Fibroblast of the conjunctiva (primary cell): ENCODE measurements at regions not wholly inside any gene's neighbourhood (a gene's known extent, or its start where the extent isn't known, plus 50 kb on each side); places are given as distances from the start of the nearest gene placed in this dataset.

Source experiments
- DNase-seq: peaks from one replicate; pipeline ENCODE4 v3.0.0-alpha.2; 2010; ENCODE audit warnings: low read depth

- no peak for DNase-seq
These were observed 763.4 kb upstream of the ARGLU1 start for GRCh38 chr13:107331359-107331758.

GRCh38 chr13:107330484-107330883 is 762.5 kb upstream of the ARGLU1 start:
- DNase-seq, result no peak

- no peak for DNase-seq
These were observed 762.1 kb upstream of the ARGLU1 start for GRCh38 chr13:107329991-107330390.

- DNase-seq, result no peak
These were observed 756.7 kb upstream of the ARGLU1 start for GRCh38 chr13:107324416-107325204.

- no peak for DNase-seq
These were observed 754.3 kb upstream of the ARGLU1 start for GRCh38 chr13:107322228-107322627.

GRCh38 chr13:107305178-107305577 is 737.2 kb upstream of the ARGLU1 start:
- no peak for DNase-seq

GRCh38 chr13:107301724-107302374 is 733.9 kb upstream of the ARGLU1 start:
- DNase-seq, result no peak

GRCh38 chr13:107299717-107300116 is 731.8 kb upstream of the ARGLU1 start:
- DNase-seq, result no peak

- DNase-seq, result no peak
These were observed 728.9 kb upstream of the ARGLU1 start for GRCh38 chr13:107296804-107297203.

GRCh38 chr13:107295416-107296140 is 727.6 kb upstream of the ARGLU1 start:
- no peak for DNase-seq

GRCh38 chr13:107293924-107294323 is 726.0 kb upstream of the ARGLU1 start:
- no peak for DNase-seq

GRCh38 chr13:107291875-107292274 is 723.9 kb upstream of the ARGLU1 start:
- DNase-seq, result no peak

- no peak for DNase-seq
These were observed 721.6 kb upstream of the ARGLU1 start for GRCh38 chr13:107289540-107289939.

GRCh38 chr13:107284173-107284572 is 716.2 kb upstream of the ARGLU1 start:
- no peak for DNase-seq

GRCh38 chr13:107277911-107278310 is 710.0 kb upstream of the ARGLU1 start:
- no peak for DNase-seq

- no peak for DNase-seq
These were observed 709.0 kb upstream of the ARGLU1 start for GRCh38 chr13:107276936-107277335.

GRCh38 chr13:107275945-107276614 is 708.1 kb upstream of the ARGLU1 start:
- no peak for DNase-seq

- no peak for DNase-seq
These were observed 707.4 kb upstream of the ARGLU1 start for GRCh38 chr13:107275312-107275711.

- no peak for DNase-seq
These were observed 703.3 kb upstream of the ARGLU1 start for GRCh38 chr13:107271227-107271626.

- DNase-seq, result no peak
These were observed 698.7 kb upstream of the ARGLU1 start for GRCh38 chr13:107266657-107267056.

GRCh38 chr13:107258599-107259187 is 690.8 kb upstream of the ARGLU1 start:
- no peak for DNase-seq

- no peak for DNase-seq
These were observed 686.5 kb upstream of the ARGLU1 start for GRCh38 chr13:107254392-107254791.
